ENCODE measurements at regions not wholly inside any gene's neighbourhood (a gene's known extent, or its start where the extent isn't known, plus 50 kb on each side); places are given as distances from the start of the nearest gene placed in this dataset.

- no peak overlapping the region for H3K27ac ChIP-seq
- TF ChIP-seq CTCF (IDR thresholded peaks at IDR 0.05) (no peak), ZFX (IDR thresholded peaks at IDR 0.05; ENCODE audit: borderline replicate concordance) (no peak)
These were observed 125.0 kb upstream of the BACH2 start for GRCh38 chr6:90421666-90422065.

- TF ChIP-seq ZFX (IDR thresholded peaks at IDR 0.05; ENCODE audit: borderline replicate concordance) (no peak), CTCF (IDR thresholded peaks at IDR 0.05) (no peak)
- H3K27ac ChIP-seq, result no peak overlapping the region
These were observed 123.9 kb upstream of the BACH2 start for GRCh38 chr6:90420500-90420899.

- TF ChIP-seq CTCF (IDR thresholded peaks at IDR 0.05) (no peak), ZFX (IDR thresholded peaks at IDR 0.05; ENCODE audit: borderline replicate concordance) (no peak)
- no peak overlapping the region for H3K27ac ChIP-seq
These were observed 120.7 kb upstream of the BACH2 start for GRCh38 chr6:90417385-90417784.

- no peak for TF ChIP-seq CTCF (IDR thresholded peaks at IDR 0.05)
- no peak for TF ChIP-seq ZFX (IDR thresholded peaks at IDR 0.05; ENCODE audit: borderline replicate concordance)
- no peak overlapping the region for H3K27ac ChIP-seq
These were observed 119.7 kb upstream of the BACH2 start for GRCh38 chr6:90416322-90416721.

GRCh38 chr6:90415178-90415577 is 118.5 kb upstream of the BACH2 start:
- TF ChIP-seq CTCF (IDR thresholded peaks at IDR 0.05) (no peak), ZFX (IDR thresholded peaks at IDR 0.05; ENCODE audit: borderline replicate concordance) (no peak)
- no peak overlapping the region for H3K27ac ChIP-seq

- H3K27ac ChIP-seq, result no peak overlapping the region
- TF ChIP-seq CTCF (IDR thresholded peaks at IDR 0.05) (no peak), ZFX (IDR thresholded peaks at IDR 0.05; ENCODE audit: borderline replicate concordance) (no peak)
These were observed 117.7 kb upstream of the BACH2 start for GRCh38 chr6:90414352-90414751.

GRCh38 chr6:90413867-90414266 is 117.2 kb upstream of the BACH2 start:
- TF ChIP-seq CTCF (IDR thresholded peaks at IDR 0.05), result no peak
- TF ChIP-seq ZFX (IDR thresholded peaks at IDR 0.05; ENCODE audit: borderline replicate concordance), result no peak
- no peak overlapping the region for H3K27ac ChIP-seq

Measured in 22Rv1 (cell line).